Retinal pigment epithelial cell (primary cell): ENCODE measurements at regions not wholly inside any gene's neighbourhood (a gene's known extent, or its start where the extent isn't known, plus 50 kb on each side); places are given as distances from the start of the nearest gene placed in this dataset.
"Not testable (repeated sequence)": the region's sequence is repeated elsewhere in the genome, so short reads cannot be mapped to it uniquely, and the experiment has no call there.

ENCODE experiments used
- DNase-seq: peaks from one replicate; pipeline ENCODE4 v3.0.0-alpha.2; 2010; ENCODE audit warnings: low read depth
- H3K4me3 ChIP-seq: 2 replicates; pipeline ENCODE4 v1.5.1; 2011; ENCODE audit warnings: mild to moderate bottlenecking, low read length, control low read depth, moderate library complexity
- CTCF ChIP-seq: conservative IDR thresholded peaks from 2 replicates; pipeline ENCODE4 v1.5.1; 2011; ENCODE audit warnings: low read depth, low read length, control low read depth, inconsistent platforms

- no peak for DNase-seq
- TF ChIP-seq CTCF = no peak
- H3K4me3 ChIP-seq = no peak overlapping the region
These were observed 647.3 kb downstream of the TBC1D22A start for GRCh38 chr22:47409539-47410275.

- TF ChIP-seq CTCF = no peak
- no peak overlapping the region for H3K4me3 ChIP-seq
These were observed 646.0 kb downstream of the TBC1D22A start for GRCh38 chr22:47408409-47408808.

GRCh38 chr22:47407461-47408025 lies 645.1 kb downstream of the TBC1D22A start:
- no peak for DNase-seq
- TF ChIP-seq CTCF = no peak
- no peak overlapping the region for H3K4me3 ChIP-seq

More at GRCh38 chr22:47408409-47408808, 646.0 kb downstream of the TBC1D22A start:
- no peak for DNase-seq

GRCh38 chr22:47406896-47407295 lies 644.4 kb downstream of the TBC1D22A start:
- DNase-seq = no peak
- no peak overlapping the region for H3K4me3 ChIP-seq
- no peak for TF ChIP-seq CTCF

- no peak overlapping the region for H3K4me3 ChIP-seq
- TF ChIP-seq CTCF = no peak
- no peak for DNase-seq
These were observed 643.9 kb downstream of the TBC1D22A start for GRCh38 chr22:47406180-47406834.

- H3K4me3 ChIP-seq, DNase-seq: not testable (repeated sequence)
These were observed 642.8 kb downstream of the TBC1D22A start for GRCh38 chr22:47405222-47405621.

GRCh38 chr22:47402876-47403525 lies 640.6 kb downstream of the TBC1D22A start:
- no peak for TF ChIP-seq CTCF
- no peak for DNase-seq
- H3K4me3 ChIP-seq = no peak overlapping the region
